GM13977 (cell line): ENCODE measurements at regions not wholly inside any gene's neighbourhood (a gene's known extent, or its start where the extent isn't known, plus 50 kb on each side); places are given as distances from the start of the nearest gene placed in this dataset.

Experiments
- DNase-seq: peaks from one replicate; pipeline ENCODE4 v3.0.0; 2012; ENCODE audit warnings: low spot score
- CTCF ChIP-seq: IDR thresholded peaks from 2 replicates; pipeline ENCODE4 v1.5.1; 2012; ENCODE audit warnings: mild to moderate bottlenecking, control low read depth; ENCODE audit not compliant: insufficient read depth; ENCODE audit errors: extremely low read depth, missing control alignments
- in situ Hi-C: fragments of 300-500 bp; cut with MboI; formaldehyde crosslinking; loops from one replicate; pipeline ENCODE4 v1.12.0; 2022; ENCODE audit warnings: low sequenced_read_pairs, low pct_unique_long_range_greater_than_20kb, mixed read lengths, inconsistent platforms; ENCODE audit not compliant: unreplicated experiment

- TF ChIP-seq CTCF: no peak
- no peak for DNase-seq
- in situ Hi-C loops: no loop called here
Measured at GRCh38 chr1:232505884-232506283, 124.0 kb downstream of the SIPA1L2 start.

GRCh38 chr1:232504651-232505050 lies 125.3 kb downstream of the SIPA1L2 start:
- DNase-seq: no peak
- no peak for TF ChIP-seq CTCF
- in situ Hi-C loops: no loop called here

- in situ Hi-C loops: no loop called here
- no peak for DNase-seq
- no peak for TF ChIP-seq CTCF
Measured at GRCh38 chr1:232503497-232503896, 126.4 kb downstream of the SIPA1L2 start.

- in situ Hi-C loops: no loop called here
- no peak for DNase-seq
- TF ChIP-seq CTCF: no peak
Measured at GRCh38 chr1:232501854-232502253, 128.1 kb downstream of the SIPA1L2 start.

GRCh38 chr1:232499188-232499587 lies 130.7 kb downstream of the SIPA1L2 start:
- DNase-seq: no peak
- in situ Hi-C loops: no loop called here
- no peak for TF ChIP-seq CTCF

- DNase-seq: no peak
- in situ Hi-C loops: no loop called here
- no peak for TF ChIP-seq CTCF
Measured at GRCh38 chr1:232493869-232494268, 136.1 kb downstream of the SIPA1L2 start.

GRCh38 chr1:232489256-232489655 lies 140.7 kb downstream of the SIPA1L2 start:
- in situ Hi-C loops: no loop called here

More at GRCh38 chr1:232489256-232489655, 140.7 kb downstream of the SIPA1L2 start:
- TF ChIP-seq CTCF: no peak
- DNase-seq: no peak
